HEK293T (cell line): ENCODE measurements at regions not wholly inside any gene's neighbourhood (a gene's known extent, or its start where the extent isn't known, plus 50 kb on each side); places are given as distances from the start of the nearest gene placed in this dataset.

Experiments used
- FOXK2 ChIP-seq: fragments of 450-650 bp; IDR thresholded peaks from 2 replicates; pipeline ENCODE4 v1.6.1; 2016; ENCODE audit warnings: mild to moderate bottlenecking
- TARDBP ChIP-seq: fragments of 450-650 bp; IDR thresholded peaks from 2 replicates; pipeline ENCODE4 v1.6.1; 2016

GRCh38 chr3:178063461-178063860 is 472.8 kb upstream of the KCNMB2 start:
- TF ChIP-seq FOXK2 (no peak), TARDBP (no peak)
